ENCODE measurements at regions not wholly inside any gene's neighbourhood (a gene's known extent, or its start where the extent isn't known, plus 50 kb on each side); places are given as distances from the start of the nearest gene placed in this dataset.

DNA sequence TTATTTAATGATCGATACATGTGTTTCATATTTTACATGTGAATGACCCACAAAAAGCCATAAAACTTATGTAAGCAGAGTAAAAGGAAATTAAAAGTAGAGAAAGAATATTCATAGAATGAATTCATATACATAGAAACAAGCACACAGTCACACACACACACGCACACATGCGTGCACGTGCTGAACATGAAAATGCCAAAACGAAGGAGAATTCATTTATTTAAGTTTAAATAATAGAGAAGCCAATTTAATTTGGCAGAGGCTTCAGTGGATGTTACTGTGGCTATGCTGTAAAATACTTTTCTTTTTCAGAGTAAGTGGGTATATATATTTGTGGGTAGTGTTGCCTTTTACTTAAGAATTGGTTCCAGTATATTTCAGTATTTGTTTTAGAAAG, 145.0 kb upstream of the C21orf91 start:
- Histone ChIP-seq H3K27ac (ENCODE audit: low read length) (no peak overlapping the region), H3K9me3 (ENCODE audit: control insufficient read depth, insufficient read depth, low read depth, low read length) (no peaks in the 10 kb centered on the region), H3K4me3 (ENCODE audit: low read depth in 2 of 2, low read length in 2 of 2) (no peak overlapping the region), H3K27me3 (ENCODE audit: control insufficient read depth, insufficient read depth, low read length) (no peaks in the 10 kb centered on the region), H3K4me1 (ENCODE audit: control insufficient read depth, insufficient read depth, low read length) (no peaks in the 10 kb centered on the region), H3K36me3 (ENCODE audit: control insufficient read depth, insufficient read depth, low read length) (no peaks in the 10 kb centered on the region)
- BruUV-seq (replicated peaks) = no TSS peak
- in situ Hi-C loops (cut with HindIII; ENCODE audit: low pct_unique_long_range_greater_than_20kb, low sequenced_read_pairs) (no loop called here), intact Hi-C loops (cut with micrococcal nuclease; ENCODE audit: unreplicated experiment) (no loop called here)
- ChIA-PET CTCF (no interaction called here), POLR2A (no interaction called here)
- no peak for DNase-seq (ENCODE audit: low read depth, low spot score)
- TF ChIP-seq SIN3A (IDR thresholded peaks at IDR 0.05; ENCODE audit: borderline replicate concordance, insufficient read depth, low read depth, low read length) (no peak), POLR2AphosphoS5 (IDR thresholded peaks at IDR 0.05; ENCODE audit: low read depth, low read length) (no peak), TCF7L2 (IDR thresholded peaks at IDR 0.05; ENCODE audit: low read depth, low read length) (no peak)
- TF ChIP-seq, protein P1, sequence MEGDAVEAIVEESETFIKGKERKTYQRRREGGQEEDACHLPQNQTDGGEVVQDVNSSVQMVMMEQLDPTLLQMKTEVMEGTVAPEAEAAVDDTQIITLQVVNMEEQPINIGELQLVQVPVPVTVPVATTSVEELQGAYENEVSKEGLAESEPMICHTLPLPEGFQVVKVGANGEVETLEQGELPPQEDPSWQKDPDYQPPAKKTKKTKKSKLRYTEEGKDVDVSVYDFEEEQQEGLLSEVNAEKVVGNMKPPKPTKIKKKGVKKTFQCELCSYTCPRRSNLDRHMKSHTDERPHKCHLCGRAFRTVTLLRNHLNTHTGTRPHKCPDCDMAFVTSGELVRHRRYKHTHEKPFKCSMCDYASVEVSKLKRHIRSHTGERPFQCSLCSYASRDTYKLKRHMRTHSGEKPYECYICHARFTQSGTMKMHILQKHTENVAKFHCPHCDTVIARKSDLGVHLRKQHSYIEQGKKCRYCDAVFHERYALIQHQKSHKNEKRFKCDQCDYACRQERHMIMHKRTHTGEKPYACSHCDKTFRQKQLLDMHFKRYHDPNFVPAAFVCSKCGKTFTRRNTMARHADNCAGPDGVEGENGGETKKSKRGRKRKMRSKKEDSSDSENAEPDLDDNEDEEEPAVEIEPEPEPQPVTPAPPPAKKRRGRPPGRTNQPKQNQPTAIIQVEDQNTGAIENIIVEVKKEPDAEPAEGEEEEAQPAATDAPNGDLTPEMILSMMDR (IDR thresholded peaks at IDR 0.05) = no peak
- TF ChIP-seq, protein P2, sequence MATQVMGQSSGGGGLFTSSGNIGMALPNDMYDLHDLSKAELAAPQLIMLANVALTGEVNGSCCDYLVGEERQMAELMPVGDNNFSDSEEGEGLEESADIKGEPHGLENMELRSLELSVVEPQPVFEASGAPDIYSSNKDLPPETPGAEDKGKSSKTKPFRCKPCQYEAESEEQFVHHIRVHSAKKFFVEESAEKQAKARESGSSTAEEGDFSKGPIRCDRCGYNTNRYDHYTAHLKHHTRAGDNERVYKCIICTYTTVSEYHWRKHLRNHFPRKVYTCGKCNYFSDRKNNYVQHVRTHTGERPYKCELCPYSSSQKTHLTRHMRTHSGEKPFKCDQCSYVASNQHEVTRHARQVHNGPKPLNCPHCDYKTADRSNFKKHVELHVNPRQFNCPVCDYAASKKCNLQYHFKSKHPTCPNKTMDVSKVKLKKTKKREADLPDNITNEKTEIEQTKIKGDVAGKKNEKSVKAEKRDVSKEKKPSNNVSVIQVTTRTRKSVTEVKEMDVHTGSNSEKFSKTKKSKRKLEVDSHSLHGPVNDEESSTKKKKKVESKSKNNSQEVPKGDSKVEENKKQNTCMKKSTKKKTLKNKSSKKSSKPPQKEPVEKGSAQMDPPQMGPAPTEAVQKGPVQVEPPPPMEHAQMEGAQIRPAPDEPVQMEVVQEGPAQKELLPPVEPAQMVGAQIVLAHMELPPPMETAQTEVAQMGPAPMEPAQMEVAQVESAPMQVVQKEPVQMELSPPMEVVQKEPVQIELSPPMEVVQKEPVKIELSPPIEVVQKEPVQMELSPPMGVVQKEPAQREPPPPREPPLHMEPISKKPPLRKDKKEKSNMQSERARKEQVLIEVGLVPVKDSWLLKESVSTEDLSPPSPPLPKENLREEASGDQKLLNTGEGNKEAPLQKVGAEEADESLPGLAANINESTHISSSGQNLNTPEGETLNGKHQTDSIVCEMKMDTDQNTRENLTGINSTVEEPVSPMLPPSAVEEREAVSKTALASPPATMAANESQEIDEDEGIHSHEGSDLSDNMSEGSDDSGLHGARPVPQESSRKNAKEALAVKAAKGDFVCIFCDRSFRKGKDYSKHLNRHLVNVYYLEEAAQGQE (IDR thresholded peaks at IDR 0.05; ENCODE audit: insufficient read depth in 1 of 2, low read depth in 2 of 2, low read length in 1 of 2) = no peak
- ATAC-seq = no peak

DNA sequence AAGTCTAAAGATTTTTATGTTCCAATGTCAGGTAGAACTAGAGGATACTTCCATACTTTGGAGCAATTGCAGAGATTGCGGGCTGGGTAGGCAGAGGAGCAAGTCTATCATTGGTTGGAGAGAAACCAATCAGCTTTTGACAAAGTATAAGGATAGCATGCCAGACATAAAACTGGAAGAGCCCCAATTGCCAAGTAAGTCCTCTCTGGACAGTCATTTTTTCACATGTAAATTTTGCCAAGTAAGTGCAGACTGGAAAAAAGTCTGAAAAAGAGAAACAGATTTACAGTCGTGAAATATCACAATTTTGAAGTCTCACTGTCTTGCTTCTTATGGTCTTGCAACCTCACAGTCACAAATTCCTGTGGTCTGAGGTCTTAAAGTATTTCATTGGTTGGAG, 131.4 kb upstream of the C21orf91 start:
- in situ Hi-C loops (cut with HindIII; ENCODE audit: low pct_unique_long_range_greater_than_20kb, low sequenced_read_pairs) = no loop called here
- TF ChIP-seq, protein P2 (IDR thresholded peaks at IDR 0.05; ENCODE audit: insufficient read depth in 1 of 2, low read depth in 2 of 2, low read length in 1 of 2) = no peak
- TF ChIP-seq SIN3A (IDR thresholded peaks at IDR 0.05; ENCODE audit: borderline replicate concordance, insufficient read depth, low read depth, low read length) (no peak), TCF7L2 (IDR thresholded peaks at IDR 0.05; ENCODE audit: low read depth, low read length) (no peak), POLR2AphosphoS5 (IDR thresholded peaks at IDR 0.05; ENCODE audit: low read depth, low read length) (no peak)
- TF ChIP-seq, protein P1 (IDR thresholded peaks at IDR 0.05) = no peak
- POLR2A ChIA-PET = no interaction called here

More for the DNA sequence above, 131.4 kb upstream of the C21orf91 start:
- no peaks in the 10 kb centered on the region for H3K27me3 ChIP-seq (ENCODE audit: control insufficient read depth, insufficient read depth, low read length)
- ATAC-seq = no peak
- intact Hi-C loops (cut with micrococcal nuclease; ENCODE audit: unreplicated experiment) = no loop called here
- CTCF ChIA-PET = no interaction called here
- H3K9me3 ChIP-seq (ENCODE audit: control insufficient read depth, insufficient read depth, low read depth, low read length) = no peaks in the 10 kb centered on the region
- no peak for DNase-seq (ENCODE audit: low read depth, low spot score)
- no peaks in the 10 kb centered on the region for H3K36me3 ChIP-seq (ENCODE audit: control insufficient read depth, insufficient read depth, low read length)
- no peaks in the 10 kb centered on the region for H3K4me1 ChIP-seq (ENCODE audit: control insufficient read depth, insufficient read depth, low read length)
- H3K27ac ChIP-seq (ENCODE audit: low read length) = no peak overlapping the region
- no TSS peak for BruUV-seq (replicated peaks)
- no peak overlapping the region for H3K4me3 ChIP-seq (ENCODE audit: low read depth in 2 of 2, low read length in 2 of 2)
